HG02938 (cell line): ENCODE measurements at regions not wholly inside any gene's neighbourhood (a gene's known extent, or its start where the extent isn't known, plus 50 kb on each side); places are given as distances from the start of the nearest gene placed in this dataset.

Experiments used
- ATAC-seq: cut with Tn5 transposase; IDR thresholded peaks from one replicate; pipeline ENCODE4 v1.9.1; 2021; ENCODE audit warnings: mild to moderate bottlenecking, moderate library complexity; ENCODE audit not compliant: unreplicated experiment

GRCh38 chr6:22394691-22395090, 97.9 kb upstream of the PRL start:
- no peak for ATAC-seq

GRCh38 chr6:22399693-22400092, 102.9 kb upstream of the PRL start:
- ATAC-seq, result no peak

GRCh38 chr6:22401206-22401605, 104.4 kb upstream of the PRL start:
- no peak for ATAC-seq

- no peak for ATAC-seq
Observed at GRCh38 chr6:22401932-22402331, 105.1 kb upstream of the PRL start.

GRCh38 chr6:22409486-22409885, 112.7 kb upstream of the PRL start:
- no peak for ATAC-seq

GRCh38 chr6:22411376-22412105, 114.7 kb upstream of the PRL start:
- ATAC-seq, result no peak

GRCh38 chr6:22412994-22413393, 116.2 kb upstream of the PRL start:
- no peak for ATAC-seq

- ATAC-seq, result no peak
Observed at GRCh38 chr6:22413681-22414311, 117.0 kb upstream of the PRL start.

- ATAC-seq, result no peak
Observed at GRCh38 chr6:22418714-22419113, 121.9 kb upstream of the PRL start.

GRCh38 chr6:22421198-22421597, 124.4 kb upstream of the PRL start:
- no peak for ATAC-seq

- no peak for ATAC-seq
Observed at GRCh38 chr6:22424196-22424595, 127.4 kb upstream of the PRL start.

GRCh38 chr6:22432060-22432459, 135.2 kb upstream of the PRL start:
- no peak for ATAC-seq

- no peak for ATAC-seq
Observed at GRCh38 chr6:22433745-22434144, 135.6 kb upstream of the HDGFL1 start.

- no peak for ATAC-seq
Observed at GRCh38 chr6:22435151-22435550, 134.2 kb upstream of the HDGFL1 start.

- no peak for ATAC-seq
Observed at GRCh38 chr6:22436134-22436533, 133.2 kb upstream of the HDGFL1 start.

GRCh38 chr6:22437665-22438064, 131.7 kb upstream of the HDGFL1 start:
- no peak for ATAC-seq

GRCh38 chr6:22442826-22443225, 126.5 kb upstream of the HDGFL1 start:
- ATAC-seq, result no peak

GRCh38 chr6:22444330-22444729, 125.0 kb upstream of the HDGFL1 start:
- ATAC-seq, result no peak

GRCh38 chr6:22445946-22446345, 123.4 kb upstream of the HDGFL1 start:
- no peak for ATAC-seq

- no peak for ATAC-seq
Observed at GRCh38 chr6:22447249-22448196, 121.8 kb upstream of the HDGFL1 start.

- ATAC-seq, result no peak
Observed at GRCh38 chr6:22448291-22448711, 121.1 kb upstream of the HDGFL1 start.

- no peak for ATAC-seq
Observed at GRCh38 chr6:22451962-22452361, 117.4 kb upstream of the HDGFL1 start.
